WI38 (cell line): ENCODE measurements at regions not wholly inside any gene's neighbourhood (a gene's known extent, or its start where the extent isn't known, plus 50 kb on each side); places are given as distances from the start of the nearest gene placed in this dataset.

ENCODE experiments used
- H3K4me3 ChIP-seq: 2 replicates; pipeline ENCODE4 v1.5.1; 2011; ENCODE audit warnings: low read depth, mild to moderate bottlenecking, control low read depth, low read length
- TF ChIP-seq, protein P1 (sequence below): IDR thresholded peaks from 2 replicates; pipeline ENCODE4 v1.5.1; 2012; ENCODE audit warnings: low read depth, mild to moderate bottlenecking, control low read depth, low read length

DNA sequence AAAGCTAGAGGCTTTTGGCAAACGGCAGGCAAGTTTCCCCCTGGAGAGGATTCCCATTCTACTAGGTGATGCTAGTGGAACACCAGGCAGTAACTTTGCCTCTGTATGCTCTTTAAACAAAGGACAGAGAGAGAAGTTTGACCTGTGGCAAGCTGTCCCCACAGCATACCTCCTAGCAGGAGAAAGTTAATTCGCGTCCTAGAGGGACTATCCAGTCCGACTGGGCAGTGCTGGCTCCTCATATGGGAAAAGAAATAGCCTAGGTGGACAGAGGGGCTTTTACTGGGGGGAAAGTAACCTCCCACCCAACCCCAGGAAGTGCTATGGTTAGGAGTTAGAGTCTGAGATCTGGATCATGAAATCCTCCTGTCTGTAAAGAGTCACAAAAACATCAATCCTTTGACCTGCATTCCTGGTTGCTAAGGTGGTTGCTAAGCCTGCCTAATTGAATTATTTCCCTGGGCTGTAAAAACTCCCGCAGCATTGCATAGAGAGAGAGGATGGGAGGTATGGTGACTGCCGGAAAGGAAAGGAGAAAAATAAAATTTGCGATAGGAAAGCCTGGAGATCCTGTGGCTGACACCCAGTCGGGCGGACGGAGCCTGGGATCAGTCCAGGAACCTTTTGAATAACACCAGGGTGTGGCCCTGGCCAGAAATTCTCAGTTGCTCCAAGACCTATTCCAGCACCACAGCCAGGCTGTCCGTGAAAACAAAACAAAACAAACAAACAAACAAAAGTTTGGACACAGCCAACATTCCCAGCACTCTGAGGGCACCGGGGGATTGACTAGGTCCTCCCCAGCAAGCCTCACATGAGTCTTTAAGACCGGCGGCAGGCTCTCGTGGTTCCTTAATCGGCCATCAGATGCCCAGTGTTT, 67.7 kb upstream of the ATP11B start:
- no peak overlapping the region for H3K4me3 ChIP-seq
- TF ChIP-seq, protein P1, sequence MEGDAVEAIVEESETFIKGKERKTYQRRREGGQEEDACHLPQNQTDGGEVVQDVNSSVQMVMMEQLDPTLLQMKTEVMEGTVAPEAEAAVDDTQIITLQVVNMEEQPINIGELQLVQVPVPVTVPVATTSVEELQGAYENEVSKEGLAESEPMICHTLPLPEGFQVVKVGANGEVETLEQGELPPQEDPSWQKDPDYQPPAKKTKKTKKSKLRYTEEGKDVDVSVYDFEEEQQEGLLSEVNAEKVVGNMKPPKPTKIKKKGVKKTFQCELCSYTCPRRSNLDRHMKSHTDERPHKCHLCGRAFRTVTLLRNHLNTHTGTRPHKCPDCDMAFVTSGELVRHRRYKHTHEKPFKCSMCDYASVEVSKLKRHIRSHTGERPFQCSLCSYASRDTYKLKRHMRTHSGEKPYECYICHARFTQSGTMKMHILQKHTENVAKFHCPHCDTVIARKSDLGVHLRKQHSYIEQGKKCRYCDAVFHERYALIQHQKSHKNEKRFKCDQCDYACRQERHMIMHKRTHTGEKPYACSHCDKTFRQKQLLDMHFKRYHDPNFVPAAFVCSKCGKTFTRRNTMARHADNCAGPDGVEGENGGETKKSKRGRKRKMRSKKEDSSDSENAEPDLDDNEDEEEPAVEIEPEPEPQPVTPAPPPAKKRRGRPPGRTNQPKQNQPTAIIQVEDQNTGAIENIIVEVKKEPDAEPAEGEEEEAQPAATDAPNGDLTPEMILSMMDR = no peak

DNA sequence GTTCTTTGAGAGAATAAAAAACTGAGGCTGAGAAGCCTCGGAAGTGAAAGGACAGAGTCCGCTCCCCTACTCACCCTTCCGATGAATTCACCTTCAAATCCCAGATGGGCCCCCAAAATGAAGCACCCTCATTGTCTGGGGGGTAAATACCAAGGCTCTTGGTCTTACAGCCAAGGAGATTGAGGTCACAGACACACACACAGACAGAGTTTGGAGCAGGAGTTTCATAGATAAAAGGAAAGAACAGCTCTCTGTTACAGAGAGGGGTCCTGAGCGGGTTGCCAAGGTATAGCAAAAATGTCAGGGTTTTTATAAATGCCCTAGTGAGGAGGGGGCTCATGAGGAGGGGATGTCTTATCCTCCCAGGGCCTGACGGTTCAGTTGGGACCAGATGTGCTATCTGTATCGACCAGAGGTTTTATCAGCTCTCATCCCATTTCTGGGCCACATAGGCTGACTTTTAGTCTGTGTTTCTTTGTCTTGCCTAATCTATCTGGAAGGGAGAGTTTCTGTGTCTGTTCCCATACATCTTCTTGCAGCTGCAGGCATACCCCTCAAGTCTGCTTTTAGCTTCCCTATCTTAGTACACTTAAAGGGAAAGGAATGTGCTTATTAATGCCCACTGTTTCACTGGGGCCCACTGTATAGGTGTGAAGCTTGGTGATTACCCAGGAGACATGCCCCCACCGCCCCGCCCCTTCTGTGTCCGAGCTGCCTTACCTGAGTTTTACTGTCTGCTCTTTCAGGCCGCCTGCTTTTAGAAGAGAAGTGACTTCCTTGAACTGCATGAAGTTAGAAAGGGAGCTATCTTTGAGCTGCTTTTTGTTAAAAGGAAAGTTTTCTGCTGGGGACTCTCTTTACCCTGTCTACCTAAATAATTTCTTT, 66.8 kb upstream of the ATP11B start:
- no peak overlapping the region for H3K4me3 ChIP-seq
- TF ChIP-seq, protein P1 = no peak

DNA sequence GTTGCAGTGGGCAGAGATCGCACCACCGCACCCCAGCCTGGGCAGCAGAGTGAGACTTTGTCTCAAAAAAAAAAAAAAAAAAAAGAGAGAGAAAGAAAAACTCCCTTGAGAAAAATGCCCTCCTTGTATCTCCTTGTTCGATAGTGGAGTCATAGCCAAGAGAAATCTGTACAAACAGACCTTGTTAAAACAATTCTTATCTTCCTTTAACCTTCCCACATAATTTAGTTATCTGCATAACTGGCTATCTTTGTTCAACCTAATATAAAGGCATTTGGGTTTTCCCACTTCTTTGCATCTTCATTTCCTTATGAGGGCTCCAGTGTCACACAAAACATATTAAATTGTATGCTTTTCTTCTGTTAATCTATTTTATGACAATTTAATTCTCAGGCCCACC, 65.1 kb upstream of the ATP11B start:
- TF ChIP-seq, protein P1 = no peak
- H3K4me3 ChIP-seq = no peak overlapping the region

DNA sequence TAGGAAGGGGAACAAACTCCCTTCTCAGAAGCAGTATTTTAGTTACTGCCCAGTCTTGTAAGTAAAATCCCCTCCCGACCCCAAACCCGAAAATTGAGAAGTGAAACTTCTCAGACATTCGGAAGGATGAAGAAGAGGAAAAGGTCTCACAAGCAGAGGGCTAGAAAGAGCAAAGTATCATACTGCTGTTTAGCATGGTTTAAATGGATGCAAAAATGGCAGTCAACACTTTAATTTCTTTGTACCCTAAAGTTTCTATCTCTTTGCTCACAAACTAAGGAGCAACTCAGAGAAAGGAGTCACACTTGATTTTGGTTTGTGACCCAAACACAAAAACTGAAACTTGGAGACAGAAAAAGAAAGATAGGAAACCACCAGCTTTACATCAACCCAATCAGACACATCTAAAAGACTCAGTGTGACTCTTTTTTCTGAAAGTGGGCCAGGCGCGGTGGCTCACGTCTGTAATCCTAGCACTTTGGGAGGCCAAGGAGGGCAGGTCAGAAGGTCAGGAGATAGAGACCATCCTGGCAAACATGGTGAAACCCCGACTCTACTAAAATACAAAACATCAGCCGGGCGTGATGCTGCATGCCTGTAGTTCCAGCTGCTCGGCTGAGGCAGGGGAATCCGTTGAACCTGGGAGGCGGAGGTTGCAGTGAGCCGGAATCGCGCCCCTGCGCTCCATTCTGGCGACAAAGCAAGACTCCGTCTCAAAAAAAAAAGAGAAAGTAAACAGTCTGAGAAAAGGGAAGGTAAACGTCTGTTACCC, 63.2 kb upstream of the ATP11B start:
- no peak overlapping the region for H3K4me3 ChIP-seq
- TF ChIP-seq, protein P1 = no peak

DNA sequence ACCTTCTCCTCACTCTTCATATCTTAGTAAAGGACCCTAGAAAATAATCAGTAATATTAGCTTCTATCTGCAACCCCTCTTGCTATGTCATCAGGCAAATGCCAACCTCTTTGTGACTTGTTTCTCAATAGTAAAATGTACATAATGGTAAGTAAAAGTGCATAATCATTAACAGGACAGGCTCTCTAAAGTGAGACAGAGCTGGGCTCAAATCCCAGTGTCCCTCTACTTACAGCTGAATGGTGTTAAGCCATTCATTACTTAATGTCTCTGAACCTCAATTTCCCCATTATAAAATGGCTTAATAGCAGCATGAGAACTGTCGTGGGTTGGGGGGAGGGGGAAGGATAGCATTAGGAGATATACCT, 62.6 kb upstream of the ATP11B start:
- H3K4me3 ChIP-seq = no peak overlapping the region

DNA sequence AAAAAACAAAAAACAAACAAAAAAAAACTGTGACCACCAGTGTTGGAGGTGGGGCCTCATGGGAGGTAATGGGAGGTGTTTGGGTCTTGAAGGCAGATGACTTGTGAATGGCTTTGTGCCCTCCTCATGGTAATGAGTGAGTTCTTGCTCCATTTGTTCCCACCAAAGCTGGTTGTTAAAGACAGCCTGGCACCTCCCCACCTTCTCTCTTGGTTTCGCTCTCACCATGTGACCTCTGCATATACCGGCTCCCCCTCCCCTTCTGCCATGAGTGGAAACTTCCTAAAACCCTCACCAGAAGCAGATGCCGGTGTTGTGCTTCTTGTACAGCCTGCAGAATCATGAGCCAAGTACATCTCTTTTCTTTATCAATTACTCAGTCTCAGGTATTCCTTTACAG, 61.5 kb upstream of the ATP11B start:
- no peak overlapping the region for H3K4me3 ChIP-seq
- TF ChIP-seq, protein P1 = no peak

More for the DNA sequence above, 62.6 kb upstream of the ATP11B start:
- TF ChIP-seq, protein P1 = no peak
